Sciatic nerve (tissue), 2 donors: ENCODE measurements at regions not wholly inside any gene's neighbourhood (a gene's known extent, or its start where the extent isn't known, plus 50 kb on each side); places are given as distances from the start of the nearest gene placed in this dataset.
"Not testable (repeated sequence)": the region's sequence is repeated elsewhere in the genome, so short reads cannot be mapped to it uniquely, and the experiment has no call there.

Experiments used
- ATAC-seq: fragments of 200-7000 bp; cut with Tn5 transposase; one replicate; pipeline ENCODE4 v1.9.1; 2020; ENCODE audit warnings: mild to moderate bottlenecking, moderate library complexity
- DNase-seq: peaks from one replicate; pipeline ENCODE4 v3.0.0-alpha.2; 2020; ENCODE audit warnings: low spot score
- intact Hi-C: fragments of 100-400 bp; cut with DNase I; formaldehyde crosslinking; loops from one replicate; pipeline ENCODE4 v1.14.2; 2022
- donor health status: DM: no; HTN: no; CAD: no.
- donor health status: DM: no; HTN: no; CAD: no.

DNA sequence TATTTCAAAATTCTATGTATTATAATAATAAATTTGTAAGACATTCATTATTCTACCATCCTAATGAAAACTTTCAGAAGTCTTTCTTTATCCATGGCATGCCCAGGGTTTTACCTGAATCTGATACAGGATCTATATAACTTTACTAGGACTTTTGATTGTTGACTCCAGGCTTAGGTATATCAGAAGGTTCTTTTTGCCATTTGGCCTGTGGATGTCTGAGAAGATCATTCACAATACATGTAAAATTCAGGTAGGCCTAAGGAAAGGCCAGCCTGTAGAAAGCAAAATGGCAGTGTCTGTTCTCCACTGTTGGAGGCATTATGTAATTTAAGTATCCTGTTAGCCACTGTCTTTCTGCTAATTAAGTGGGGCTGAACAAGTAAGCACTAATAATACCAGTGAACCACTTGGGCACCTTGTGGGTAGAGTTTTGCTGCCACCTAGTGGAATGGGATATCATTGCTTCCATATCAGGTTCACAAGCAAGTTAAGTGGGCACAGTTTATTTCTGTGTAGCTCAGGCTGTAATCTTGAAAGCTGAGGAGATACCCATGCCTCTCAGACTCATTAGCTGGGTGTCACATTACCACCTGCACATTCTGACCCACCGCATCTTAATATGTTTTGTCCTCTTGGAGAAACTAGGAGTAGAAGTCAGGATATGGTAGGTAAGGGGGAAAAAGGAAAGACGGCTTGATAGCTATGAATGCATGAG lies 105.5 kb downstream of the SEPTIN7 start:
- intact Hi-C loops: loop anchor here (5.0 kb wide), 1 partner anchor 194 kb away; no protein-coding TSS in a partner anchor
- peak; percentile 67 for DNase-seq
- peak; percentile 90 for ATAC-seq

DNA sequence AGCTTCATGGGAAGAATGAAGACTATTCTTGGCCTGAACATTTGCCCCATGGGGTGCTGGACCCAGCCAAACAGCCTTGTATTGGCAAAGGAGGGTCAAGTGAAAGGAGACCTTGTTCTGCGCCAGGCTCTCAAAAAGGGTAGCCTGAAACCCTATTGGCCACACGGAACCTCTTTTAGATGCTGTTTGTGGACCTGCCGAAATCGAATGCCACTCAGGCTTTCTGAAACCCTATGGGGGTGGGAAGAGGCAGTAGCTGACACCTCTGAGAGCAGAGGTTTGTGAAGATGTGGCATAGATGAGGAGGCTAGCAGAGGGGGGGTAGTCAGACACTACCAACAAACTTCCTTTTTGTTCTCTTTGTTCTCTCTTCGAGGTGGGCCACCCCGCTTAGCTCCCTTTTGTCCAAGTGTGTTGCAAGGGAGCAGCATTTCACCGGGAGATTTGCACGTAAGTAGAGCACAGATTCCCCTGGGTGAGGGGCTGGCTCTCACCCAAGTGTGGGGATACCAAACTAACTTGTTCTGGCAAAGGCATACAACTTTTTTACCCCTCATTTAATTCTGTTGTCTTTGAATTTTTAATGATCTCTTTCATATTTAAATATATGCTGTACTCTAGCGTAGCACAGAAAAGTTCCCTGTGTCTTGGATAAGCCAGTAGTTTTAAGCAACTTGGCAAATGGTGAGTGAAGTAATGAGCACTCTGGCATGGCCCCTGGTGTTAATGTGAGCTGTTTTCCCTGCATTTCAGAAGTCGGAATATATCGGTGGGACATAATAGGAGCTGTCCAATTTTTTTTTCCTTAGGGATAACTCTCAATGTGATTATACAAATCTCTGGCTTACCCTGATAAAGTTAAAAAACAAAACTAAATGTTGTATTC lies 107.7 kb downstream of the SEPTIN7 start:
- intact Hi-C loops: loop anchor here (5.0 kb wide), 1 partner anchor 196 kb away; no protein-coding TSS in a partner anchor
- DNase-seq (no peak), ATAC-seq (peak; percentile 53)

DNA sequence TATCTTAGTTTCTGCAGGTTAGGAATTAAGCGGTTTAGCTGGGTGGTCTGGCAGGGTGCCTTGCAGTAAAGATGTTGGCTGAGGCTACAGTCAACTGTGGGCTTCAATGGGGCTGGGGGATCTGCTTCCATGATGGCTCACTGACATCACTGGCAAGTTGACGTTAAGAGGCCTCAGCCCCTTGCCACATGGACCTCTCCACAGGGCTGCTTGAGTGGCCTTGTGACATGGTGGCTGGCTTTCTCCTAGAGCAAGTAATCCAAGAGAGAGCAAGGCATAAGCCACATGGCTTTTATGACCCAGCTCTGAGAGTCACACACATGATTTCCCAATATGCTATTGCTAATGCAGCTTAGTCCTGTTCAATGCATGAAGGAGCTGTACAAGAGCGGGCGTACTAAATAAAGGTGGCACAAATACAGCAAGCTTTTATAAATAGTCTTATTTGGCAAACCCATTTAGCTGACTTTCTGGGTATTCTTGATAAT lies 109.1 kb downstream of the SEPTIN7 start:
- ATAC-seq (no peak), DNase-seq (no peak)
- intact Hi-C loops: loop anchor here (5.0 kb wide), 1 partner anchor 198 kb away; no protein-coding TSS in a partner anchor

DNA sequence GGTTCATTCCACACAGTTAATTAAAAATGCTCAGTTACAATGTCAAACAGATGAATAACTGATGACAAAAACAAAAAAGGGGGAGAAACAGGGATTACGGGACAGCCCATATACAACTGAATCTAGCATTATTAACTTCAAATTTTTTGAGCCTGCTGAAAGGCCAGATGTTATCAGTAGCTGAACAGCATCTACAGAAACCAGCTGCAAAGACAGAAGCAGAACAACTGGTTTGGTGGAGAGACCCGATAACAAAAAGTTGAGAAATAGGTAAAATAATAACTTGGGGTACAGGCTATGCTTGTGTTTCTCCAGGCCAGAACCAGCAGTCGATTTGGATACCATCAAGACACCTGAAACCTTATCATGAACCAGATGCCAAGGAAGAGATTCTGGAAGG lies 109.8 kb downstream of the SEPTIN7 start:
- DNase-seq, ATAC-seq, intact Hi-C loops: not testable (repeated sequence)

DNA sequence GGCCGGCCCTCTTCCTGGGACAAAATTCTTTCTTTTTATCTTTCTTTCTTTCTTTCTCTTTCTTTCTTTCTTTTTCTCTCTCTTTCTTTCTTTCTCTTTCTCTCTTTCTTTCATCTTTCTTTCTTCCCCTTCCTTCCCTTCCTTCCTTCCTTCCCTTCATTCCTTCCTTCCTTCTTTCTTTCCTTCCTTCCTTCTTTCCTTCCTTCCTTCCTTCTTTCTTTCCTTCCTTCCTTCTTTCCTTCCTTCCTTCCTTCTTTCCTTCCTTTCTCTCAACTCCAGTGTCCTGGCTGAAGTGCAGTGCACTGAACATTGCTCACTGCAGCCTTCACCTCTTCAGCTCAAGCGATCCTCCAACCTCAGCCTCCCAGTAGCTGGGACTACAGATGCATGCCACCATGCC lies 112.5 kb downstream of the SEPTIN7 start:
- DNase-seq, ATAC-seq, intact Hi-C loops: not testable (repeated sequence)

DNA sequence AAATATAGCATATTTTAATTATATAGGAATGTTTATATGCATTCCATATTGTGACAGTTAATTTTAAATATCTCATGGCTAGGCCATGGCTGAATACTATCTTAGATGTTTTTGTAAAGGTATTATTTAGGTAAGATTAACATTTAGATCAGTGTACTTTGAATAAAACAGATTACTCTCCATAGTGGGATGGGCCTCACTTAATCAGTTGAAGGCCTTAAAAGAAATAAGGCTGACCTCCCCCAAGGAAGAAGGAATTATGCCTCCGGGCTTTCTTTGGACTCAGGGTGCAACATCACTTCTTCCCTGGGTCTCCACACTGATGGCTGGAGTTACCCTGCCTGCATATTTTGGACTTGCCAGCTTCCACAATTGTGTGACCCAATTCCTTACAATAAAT lies 113.4 kb downstream of the SEPTIN7 start:
- ATAC-seq, intact Hi-C loops, DNase-seq: not testable (repeated sequence)

DNA sequence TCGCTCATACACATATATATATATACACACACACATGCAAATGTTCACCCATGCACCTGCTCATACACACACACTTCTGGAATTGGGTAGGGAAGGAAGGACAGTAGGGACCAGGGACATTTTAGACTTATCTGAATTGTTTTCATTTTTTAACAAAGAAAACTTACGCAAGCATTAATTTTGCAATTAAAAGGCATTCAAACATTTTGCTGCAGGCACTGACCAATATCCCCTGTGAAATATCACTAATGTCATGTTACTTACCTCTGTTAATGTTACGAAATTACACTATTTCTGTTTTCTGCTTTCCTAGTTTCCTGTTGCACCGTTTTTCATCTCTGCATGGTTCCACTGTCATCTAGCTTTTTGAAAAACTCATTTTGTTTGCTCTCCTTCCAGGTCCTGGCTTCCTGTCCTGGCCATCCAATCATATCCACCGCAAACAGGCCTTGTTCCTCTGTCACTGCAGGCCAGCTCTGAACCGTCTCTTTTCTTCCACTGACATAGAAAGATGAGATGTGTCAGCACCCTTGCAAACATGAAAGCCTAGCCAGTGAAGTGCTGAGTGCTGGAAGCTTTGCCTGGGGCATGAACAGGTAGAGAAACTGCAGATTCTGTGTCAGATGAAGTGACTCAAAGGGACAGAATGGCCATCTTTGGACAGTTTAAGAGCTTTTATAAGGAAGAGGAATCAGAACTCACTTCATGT lies 114.5 kb downstream of the SEPTIN7 start:
- DNase-seq, intact Hi-C loops, ATAC-seq: not testable (repeated sequence)

DNA sequence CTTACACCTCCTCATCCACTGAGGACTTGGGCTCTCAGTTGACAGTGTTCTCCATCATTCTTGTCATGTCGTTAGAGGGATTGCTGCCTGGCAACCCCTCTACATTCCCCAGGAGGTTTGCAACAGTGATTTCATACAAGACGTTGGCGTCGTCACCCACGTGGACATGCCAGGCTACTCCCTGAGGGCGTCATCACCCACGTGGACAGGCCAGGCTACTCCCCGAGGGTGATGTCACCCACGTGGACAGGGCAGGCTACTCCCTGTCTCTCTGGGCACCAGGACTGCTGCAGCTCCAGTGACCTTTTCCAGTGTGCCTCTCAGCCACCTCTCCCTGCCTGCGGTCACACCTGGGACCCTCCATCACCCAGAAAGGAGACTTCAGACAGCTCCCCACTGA lies 117.4 kb downstream of the SEPTIN7 start:
- intact Hi-C loops: not testable (repeated sequence)

DNA sequence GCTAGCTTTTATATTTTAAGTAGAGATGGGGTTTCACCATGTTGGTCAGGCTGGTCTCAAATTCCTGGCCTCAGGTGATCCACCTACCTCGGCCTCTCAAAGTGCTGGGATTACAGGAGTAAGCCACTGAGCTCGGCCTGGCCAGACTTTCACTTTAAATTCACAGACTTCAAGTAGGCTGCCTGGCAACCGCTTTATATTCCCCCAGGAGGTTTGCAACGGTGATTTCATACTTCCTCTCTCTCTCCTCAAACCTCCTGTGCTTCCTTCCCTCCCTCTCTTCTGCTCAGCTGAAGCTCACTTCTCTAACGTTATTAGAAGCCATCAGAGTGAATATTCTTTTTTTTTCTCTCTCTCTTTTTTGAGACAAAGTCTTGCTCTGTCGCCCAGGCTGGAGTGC lies 118.8 kb downstream of the SEPTIN7 start:
- intact Hi-C loops, ATAC-seq, DNase-seq: not testable (repeated sequence)

More for the DNA sequence above, 117.4 kb downstream of the SEPTIN7 start:
- not testable (repeated sequence) for ATAC-seq, DNase-seq

DNA sequence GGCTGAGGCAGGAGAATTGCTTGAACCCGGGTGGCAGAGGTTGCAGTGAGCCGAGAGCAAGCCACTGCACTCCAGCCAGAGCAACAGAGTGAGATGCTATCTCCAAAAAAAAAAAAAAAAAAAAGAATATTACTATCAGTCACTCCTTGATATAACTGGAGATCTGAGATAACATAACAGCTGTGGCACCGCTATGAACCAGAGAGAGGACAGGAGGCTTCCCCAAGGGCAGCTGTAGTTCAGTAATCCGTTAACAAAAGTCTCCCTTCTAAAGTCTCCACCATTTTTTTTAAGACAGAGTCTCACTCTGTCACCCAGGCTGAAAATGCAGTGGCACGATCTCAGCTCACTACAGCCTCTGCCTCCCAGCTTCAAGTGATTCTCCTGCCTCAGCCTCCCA lies 120.5 kb downstream of the SEPTIN7 start:
- intact Hi-C loops, ATAC-seq: not testable (repeated sequence)

DNA sequence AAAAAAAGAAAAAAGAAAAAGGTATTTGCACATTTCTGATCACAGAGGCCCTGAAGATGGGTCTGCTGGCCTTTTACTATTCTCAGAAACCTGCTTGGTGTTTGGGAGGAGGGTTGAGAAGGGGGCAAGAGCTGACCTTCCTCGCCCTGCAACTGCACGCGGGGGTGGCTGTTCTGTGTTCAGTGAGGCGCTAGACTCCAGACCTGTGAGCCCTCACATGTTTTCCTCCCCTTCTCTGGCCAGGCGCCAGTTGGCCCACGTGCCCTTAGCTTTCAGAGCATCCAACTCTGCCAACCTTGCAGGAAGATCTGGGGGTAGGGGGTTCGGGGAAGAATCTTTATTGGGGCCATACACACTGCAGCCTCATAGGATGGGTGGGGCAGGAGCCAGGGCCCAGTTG lies 123.8 kb downstream of the SEPTIN7 start:
- DNase-seq, ATAC-seq, intact Hi-C loops: not testable (repeated sequence)

More for the DNA sequence above, 120.5 kb downstream of the SEPTIN7 start:
- not testable (repeated sequence) for DNase-seq

DNA sequence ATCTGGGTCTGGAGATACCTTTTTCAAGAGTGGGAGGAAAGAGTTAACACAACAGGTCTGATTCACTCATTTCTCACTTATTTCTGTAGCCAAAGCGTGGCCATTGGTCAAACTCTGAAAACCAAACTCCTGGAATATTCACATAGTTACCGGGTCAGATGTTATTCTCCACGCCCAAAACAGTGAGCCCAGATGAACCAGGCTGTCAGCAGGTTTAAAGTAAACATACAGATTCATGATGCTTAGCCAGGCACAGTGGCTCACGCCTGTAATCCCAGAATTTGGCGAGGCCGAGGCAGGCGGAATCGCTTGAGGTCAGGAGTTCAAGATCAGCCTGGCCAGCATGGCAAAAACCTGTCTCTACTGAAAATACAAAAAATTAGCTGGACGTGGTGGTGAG lies 126.1 kb downstream of the SEPTIN7 start:
- ATAC-seq, DNase-seq, intact Hi-C loops: not testable (repeated sequence)

DNA sequence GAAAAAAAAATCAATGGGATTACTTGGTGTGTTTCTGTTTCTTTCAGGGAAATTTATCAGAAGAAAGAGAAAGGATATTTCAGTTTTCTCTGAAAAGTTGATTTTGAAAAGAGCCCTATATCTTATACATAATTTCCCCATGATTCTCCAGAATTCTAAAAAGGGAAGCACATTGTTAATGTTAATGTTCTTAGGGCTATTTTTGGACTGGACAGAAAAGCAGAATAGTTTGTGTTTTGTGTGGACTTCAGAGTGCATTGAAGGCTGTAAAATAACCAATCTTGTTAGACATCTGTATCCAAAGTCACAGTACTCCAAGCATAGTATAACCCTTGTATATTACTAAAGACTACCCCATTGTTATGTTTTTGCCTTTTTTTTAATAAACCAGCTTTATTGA lies 130.3 kb downstream of the SEPTIN7 start:
- DNase-seq, intact Hi-C loops, ATAC-seq: not testable (repeated sequence)

DNA sequence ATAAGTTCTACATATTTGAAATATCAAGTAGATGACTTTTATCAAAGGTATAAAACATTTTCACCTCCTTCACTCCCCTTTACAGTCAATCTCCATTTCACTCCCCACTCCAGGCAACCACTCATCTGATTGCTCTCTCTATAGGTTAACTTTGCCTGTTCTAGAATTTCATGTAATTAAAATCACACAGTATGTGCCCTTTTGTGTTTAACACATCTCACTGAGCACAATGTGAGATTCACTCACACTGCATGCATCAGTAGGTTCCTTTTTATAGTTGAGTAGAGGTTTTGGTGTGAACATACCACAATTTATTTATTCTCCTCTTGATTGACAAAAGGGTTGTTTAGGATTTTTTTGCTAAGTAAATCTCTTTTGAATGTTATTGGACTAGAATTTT lies 130.7 kb downstream of the SEPTIN7 start:
- intact Hi-C loops, ATAC-seq, DNase-seq: not testable (repeated sequence)

DNA sequence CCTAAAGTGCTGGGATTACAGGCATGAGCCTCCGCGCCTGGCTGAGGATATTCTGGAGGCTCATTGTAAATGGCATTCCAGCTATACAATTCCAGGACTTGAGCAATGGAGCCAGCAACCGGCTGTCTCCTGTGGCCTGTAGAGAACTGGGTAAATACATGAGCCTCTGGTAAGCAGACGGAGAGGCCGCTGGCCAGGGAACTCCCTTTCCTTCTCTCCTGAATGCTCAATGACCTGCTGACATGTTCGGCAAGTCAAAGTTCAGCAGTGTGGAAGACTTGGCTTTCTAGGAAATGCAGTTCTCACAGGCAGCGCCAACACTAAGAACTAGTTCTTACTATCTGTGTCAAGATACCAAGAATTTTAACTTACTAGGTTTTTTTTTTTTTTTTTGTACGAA lies 139.8 kb downstream of the SEPTIN7 start:
- ATAC-seq: not testable (repeated sequence)

DNA sequence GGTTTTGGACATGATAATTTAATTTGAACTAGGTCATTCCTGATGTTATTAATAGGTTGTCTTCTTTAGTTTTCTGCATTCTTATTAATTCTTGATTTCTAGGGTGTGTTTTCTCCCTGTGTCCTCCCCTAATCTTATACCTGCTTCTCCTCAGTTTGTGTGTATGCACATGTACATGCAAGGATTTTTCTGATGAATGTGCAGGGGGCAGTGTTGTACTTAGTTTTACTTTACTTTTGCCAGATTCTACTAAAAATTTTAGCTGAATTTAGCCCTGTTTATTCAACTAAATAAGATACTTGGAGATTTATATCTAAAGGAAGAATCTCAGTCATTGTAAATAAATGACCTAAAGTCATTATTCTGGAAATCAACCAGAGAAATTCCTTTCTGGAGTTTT lies 144.8 kb downstream of the SEPTIN7 start:
- DNase-seq, intact Hi-C loops, ATAC-seq: not testable (repeated sequence)

More for the DNA sequence above, 139.8 kb downstream of the SEPTIN7 start:
- DNase-seq, intact Hi-C loops: not testable (repeated sequence)

DNA sequence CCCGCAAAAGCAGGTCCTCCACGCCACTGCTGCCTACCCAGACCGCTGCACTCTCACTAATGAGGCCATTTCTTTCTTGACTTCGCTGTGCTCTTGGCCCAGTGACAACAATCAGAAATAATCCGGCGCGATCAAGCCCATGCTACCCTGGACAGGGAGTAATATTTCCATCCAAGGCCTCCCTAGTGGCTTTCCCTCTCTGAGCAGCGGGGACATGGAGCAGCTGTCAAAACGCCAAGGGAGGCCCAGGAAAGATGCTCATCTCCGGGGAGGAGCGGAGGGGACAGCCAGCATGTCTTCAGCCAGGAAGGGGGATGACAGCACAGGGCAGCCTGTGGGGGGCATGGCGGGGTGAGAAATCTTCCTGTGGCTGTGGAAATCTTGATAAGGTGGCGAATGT lies 154.9 kb downstream of the SEPTIN7 start:
- DNase-seq, intact Hi-C loops, ATAC-seq: not testable (repeated sequence)

DNA sequence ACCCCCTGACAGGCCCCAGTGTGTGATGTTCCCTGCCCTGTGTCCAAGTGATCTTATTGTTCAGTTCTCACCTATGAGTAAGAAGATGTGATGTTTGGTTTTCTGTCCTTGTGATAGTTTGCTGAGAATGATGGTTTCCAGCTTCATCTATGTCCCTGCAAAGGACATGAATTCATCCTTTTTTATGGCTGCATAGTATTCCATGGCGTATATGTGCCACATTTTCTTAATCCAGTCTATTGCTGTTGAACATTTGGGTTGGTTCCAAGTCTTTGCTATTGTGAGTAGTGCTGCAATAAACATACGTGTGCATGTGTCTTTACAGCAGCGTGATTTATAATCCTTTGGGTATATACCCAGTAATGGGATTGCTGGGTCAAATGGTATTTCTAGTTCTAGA lies 156.1 kb downstream of the SEPTIN7 start:
- intact Hi-C loops, DNase-seq, ATAC-seq: not testable (repeated sequence)
